Urothelium cell line (cell line): ENCODE measurements at regions not wholly inside any gene's neighbourhood (a gene's known extent, or its start where the extent isn't known, plus 50 kb on each side); places are given as distances from the start of the nearest gene placed in this dataset.
"Not testable (repeated sequence)": the region's sequence is repeated elsewhere in the genome, so short reads cannot be mapped to it uniquely, and the experiment has no call there.

ENCODE experiments used
- DNase-seq: peaks from one replicate; pipeline ENCODE4 v3.0.0; 2011; ENCODE audit warnings: low spot score, mixed read lengths
- FAIRE-seq: peaks from 2 replicates; lab custom pipeline; 2011; peaks lifted over from hg19 to GRCh38; lab: Jason Lieb, UNC

DNA sequence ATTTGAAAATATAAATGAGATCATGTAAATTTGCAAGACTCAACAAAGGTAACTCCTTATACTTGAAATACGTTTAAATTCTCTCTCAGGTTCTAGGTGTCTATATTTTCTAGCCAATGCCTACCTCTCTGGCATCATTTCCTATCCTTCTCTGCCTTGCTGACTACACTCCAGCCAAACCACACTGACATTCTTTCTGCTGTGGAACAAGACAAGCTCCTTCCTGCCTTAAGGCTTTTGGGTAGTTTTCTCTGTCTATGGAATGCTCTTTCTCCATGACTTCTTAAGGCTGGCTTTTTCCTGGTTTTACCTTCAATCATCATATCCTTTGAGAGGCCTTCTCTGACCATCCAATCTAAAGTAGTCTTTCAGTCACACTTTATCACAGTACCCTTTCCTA lies 201.0 kb downstream of the SPRY1 start:
- DNase-seq (peak; percentile 21), FAIRE-seq (no peak)

DNA sequence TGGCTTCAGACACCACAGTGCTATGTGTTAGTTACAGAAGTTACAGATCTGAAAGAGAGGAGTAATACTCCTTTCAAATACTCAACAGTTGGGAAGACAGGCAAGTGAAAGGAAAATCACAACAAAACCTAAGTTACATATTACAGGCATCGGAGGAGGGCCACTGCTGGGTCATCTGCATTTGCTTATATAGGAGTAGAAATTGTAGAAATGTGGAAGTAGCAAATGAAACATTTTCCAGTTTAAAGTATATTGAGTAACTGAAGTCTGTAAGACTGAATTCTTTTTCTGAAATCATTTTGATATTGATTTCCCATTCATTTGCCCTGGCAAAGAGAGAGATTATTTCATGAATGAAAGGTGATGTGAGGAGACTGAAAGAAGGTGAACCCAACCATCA lies 201.7 kb downstream of the SPRY1 start:
- no peak for DNase-seq
- FAIRE-seq: no peak

DNA sequence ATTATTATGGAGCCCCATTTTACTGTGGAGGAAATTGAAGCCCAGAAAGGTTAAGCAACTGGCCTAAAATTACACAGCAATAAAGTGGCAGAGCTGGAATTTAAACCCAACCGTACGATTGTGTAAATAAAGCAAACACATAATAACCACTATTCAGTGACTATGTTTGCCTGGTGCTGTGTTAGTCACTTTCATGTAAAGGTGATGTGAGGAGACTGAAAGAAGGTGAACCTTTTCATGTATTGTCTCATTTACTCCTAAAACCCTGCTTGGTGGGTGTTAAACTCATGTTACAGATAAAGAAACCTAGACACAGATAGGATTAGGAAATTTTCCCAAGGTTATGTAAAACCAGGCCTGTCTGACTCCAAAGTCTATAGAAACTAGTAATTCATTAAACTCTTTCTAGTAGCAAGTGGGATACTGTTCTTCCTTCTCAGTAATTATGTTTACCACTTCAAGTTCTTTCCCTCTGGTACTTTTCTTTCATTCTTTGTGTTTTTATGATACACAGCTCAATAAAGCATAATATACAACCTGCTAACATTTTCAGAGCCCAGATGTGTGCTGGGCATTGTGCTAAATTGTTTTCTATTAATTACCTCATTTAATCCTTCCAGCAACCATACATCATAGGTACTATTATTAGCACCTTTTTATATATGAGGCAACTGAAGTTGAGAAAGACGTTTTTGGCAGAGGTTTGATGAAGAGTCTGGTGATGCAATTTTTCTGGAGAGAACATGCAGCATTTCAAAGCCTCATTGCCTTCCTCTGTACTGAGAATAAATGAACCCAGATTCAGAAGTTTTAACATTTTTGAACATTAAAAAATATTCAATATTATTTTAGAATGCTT lies 202.7 kb downstream of the SPRY1 start:
- DNase-seq: no peak
- FAIRE-seq: no peak

DNA sequence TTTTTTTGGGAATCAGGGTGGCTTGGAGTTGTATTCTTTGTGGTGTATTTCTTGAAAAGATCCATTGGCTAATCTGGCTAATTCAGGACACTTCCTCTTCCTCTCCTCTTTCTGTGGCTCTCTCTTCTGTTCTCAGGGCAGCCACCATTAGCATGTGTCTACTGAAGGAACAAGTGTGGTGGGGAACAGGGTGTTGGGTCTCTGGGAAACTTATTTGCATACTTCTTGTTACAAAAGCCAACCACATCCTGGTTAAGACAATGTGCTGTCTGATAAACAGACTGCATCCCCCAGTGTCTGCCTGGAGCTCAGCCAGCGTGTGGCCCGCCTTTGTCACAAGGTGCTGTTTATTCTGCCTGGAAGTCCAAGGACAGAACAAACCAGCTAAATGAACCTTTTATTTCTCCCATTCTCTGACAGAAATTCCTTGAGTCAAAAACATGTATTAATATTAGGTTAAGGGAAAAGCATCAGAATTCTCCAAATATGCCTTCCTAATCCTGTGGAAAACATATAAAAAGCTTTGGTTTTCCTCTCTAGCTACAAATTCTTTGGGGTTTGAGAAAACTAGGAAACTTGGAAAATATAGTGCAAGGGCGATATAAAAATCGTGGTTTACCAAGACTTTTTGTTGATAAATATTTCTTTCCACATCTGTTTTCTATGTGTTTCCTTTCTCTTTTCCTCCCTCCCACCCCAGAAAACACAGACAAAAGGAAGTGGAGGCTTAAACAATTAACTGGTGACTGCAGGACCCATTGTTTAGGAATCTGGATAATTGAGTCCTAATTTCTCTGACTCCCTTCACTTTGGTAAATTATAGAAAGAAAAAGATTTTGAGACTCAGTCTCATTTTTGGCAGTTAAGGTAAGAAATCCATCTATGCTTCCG lies 203.6 kb downstream of the SPRY1 start:
- DNase-seq: peak; percentile 62
- FAIRE-seq: no peak

DNA sequence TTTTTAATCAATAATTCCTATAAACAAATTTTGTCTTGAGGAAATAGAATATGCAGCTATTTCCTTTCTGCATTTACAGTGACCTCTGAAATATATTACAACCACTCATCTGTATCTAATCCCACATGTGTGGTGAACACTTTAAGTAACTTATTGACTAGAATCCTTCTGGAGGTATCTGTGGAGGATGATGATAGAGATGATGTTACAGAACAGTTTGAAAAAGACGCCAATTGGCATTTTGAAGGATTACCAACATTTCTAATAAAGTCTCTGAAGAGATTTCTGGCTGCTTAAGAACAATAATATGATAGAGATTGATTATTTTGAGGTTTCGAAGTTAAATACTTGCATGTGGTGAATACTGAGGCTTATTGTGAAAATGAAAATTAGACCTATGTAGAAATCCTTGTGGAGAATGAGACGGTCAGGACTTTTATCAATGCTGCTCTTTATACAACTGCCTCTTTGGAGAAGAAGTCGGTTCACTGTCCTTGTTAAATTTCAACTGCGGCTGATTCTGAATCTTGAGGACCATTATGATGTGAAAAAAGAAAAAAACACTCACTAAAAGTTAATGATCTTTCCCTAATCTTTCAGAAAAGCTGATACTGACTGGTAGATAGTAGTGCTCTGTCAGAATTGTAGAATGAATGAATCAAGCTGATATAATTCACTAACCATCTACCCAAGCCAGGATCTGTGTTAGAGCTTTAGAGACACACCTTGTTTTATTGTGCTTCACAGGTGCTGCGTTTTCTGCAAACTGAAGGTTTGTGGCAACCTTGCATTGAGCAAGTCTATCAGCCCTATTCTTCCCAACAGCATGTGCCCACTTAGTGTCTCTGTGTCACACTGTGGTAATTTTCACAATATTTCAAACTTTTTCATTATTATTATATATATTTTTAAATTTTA lies 204.7 kb downstream of the SPRY1 start:
- no peak for DNase-seq

DNA sequence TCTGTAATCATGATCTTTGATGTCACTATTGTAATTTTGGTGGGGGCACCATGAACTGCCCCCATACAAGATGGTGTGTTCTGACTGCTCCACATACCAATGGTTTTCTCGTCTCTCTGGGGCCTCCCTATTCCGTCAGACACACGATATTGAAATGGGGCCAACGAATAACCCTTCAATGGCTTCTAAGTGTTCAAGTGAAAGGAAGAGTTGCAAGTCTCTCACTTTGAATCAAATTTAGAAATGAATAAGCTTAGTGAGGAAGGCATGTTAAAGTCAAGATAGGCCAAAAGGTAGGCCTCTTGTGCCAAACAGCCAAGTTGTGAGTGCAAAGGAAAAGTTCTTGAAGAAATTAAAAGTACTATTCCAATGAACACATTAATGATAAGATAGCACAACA lies 205.4 kb downstream of the SPRY1 start:
- DNase-seq: no peak
- no peak for FAIRE-seq

More for the DNA sequence above, 204.7 kb downstream of the SPRY1 start:
- no peak for FAIRE-seq

DNA sequence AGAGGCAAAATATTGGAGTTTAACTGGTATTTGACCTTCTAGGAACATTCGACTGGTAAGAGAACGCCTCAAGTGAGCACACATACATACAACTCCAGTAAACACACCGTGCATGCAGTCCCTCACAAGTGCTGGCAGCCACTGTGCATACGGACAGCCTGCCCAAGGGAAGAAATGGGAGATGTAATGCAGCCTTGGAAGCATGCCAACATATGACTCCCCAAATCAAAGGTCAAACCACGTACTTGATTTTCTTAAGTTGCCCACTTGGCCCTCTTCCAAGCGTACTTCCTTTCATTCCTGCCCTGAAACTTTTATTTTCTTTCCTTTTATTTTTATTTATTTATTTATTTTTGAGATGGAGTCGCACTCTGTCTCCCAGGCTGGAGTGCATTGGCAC lies 206.6 kb downstream of the SPRY1 start:
- FAIRE-seq: no peak
- peak; percentile 24 for DNase-seq

DNA sequence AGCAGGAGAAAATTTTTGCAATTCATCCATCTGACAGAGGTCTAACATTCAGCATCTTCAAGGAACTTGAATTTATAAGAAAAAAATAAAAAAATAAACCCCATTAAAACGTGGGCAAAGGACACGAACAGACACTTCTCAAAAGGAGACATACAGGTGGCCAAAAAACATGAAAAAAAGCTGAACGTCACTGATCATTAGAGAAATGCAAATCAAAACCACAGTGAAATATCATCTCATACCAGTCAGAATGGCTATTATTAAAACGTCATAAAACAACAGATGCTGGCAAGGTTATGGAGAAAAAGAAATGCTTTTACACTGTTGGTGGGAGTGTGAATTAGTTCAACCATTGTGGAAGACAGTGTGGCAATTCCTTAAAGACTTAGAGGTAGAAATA lies 209.2 kb downstream of the SPRY1 start:
- not testable (repeated sequence) for DNase-seq, FAIRE-seq

DNA sequence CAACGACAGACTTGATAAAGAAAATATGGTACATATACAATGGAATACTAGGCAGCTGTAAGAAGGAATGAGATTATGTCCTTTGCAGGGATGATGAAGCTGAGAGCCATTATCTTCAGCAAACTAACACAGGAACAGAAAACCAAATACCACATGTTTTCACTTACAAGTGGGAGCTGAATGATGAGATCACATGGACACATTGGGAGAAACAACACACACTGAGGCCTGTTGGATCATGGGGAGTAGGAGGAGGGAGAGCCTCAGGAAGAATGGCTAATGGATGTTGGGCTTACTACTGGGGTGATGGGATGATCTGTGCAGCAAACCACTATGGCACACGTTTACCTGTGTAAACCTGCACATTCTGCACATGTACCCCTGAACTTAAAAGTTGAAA lies 209.7 kb downstream of the SPRY1 start:
- no peak for FAIRE-seq

DNA sequence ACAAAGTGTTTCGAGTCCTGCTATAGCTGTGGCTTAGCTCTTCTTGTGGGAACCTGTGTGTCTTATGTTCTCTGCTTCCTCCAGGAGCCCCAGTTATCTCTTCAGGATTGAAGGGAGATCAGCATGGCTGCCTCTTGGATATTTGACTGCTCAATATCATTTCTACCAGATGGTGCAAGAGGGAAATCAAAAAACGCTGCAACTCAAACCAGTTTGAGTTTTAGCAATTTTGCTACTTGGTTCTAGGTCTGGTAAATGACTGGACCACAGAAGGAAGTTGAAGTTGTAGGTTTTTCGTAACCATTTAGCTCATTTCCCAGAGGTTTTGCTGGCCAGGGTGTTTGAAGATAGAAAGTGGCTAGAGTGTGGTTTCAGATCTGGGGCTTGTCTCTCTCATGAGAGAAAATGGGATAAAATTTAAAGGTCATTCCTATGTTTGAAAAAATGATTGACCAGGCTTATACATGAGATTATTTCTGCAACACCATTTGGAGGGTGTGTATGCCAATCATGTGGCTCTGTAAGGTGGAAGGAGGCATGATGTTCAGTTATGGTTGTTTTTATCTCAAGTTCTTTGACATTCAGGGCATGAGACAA lies 210.4 kb downstream of the SPRY1 start:
- no peak for DNase-seq
- no peak for FAIRE-seq

More for the DNA sequence above, 209.7 kb downstream of the SPRY1 start:
- DNase-seq: no peak

DNA sequence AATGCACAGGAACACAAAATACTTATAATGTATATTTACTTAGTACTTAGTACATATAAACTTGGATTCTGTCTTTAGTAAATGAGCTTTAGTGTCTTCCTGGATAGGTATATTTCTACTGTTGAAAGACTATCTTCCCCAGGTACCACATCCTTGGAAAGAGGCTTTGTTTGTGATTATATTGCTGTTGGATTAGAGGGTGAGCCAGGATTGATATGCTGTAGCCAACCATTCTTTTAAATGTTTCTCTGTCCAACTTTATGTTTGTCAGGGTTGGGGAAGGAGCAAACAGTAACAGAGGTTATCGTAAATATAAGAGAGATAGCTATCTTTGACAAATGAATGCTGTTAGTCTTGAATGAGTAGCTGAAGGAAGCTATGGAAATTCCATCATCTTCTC lies 213.2 kb downstream of the SPRY1 start:
- DNase-seq (no peak), FAIRE-seq (no peak)

DNA sequence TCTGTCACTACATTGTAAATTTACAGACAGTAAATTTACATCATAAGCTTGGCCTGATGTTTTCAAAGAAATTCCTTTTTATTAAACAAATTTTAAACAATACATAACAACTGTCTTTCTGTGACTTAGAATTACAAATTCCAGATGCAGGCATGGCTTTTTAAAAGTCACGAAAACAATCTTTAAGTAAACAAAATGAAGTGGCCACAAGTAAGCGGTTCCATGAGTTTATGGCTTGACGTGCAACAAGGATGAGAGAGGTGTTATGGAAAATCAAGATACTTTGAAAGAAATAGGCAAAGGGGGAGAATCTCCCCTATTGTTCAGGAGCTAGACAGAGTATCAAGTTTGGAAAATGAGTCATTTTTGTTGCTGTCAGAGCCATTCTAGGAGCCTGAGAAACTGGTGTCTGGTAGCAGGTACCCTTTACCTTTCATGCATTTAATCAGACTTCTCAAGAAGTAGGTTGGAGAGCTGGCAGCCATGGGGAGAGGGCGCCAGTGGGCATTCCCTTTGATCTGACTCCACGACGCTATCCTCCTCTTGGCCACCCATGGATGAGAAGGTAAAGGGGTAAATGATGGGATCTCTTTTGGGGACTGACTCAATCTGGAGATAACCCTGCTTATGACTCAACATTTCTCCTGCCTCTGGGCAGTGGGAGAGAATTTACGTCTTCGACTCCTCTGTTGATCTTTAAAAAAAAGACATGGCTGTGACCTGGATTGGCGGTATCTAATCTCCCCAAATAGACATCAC lies 217.2 kb downstream of the SPRY1 start:
- no peak for FAIRE-seq
- no peak for DNase-seq

DNA sequence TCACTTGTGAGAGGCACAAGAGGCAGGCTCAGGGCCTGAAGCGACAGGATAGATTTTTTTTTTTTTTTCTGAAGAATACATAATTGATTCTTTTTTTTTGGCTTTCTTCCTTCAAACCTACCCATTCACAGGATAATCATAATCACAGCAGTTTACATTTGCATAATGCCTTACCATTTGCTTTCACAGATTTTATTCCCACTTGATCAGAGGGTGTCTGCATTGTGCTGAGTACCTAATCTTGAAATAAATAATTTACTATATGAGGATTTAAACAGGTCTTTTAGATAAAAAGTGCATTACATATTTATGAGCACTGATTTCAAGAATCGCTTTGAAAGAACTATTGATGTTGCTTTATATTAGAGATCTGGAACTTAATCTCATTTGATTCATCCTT lies 219.3 kb downstream of the SPRY1 start:
- FAIRE-seq (no peak), DNase-seq (no peak)

DNA sequence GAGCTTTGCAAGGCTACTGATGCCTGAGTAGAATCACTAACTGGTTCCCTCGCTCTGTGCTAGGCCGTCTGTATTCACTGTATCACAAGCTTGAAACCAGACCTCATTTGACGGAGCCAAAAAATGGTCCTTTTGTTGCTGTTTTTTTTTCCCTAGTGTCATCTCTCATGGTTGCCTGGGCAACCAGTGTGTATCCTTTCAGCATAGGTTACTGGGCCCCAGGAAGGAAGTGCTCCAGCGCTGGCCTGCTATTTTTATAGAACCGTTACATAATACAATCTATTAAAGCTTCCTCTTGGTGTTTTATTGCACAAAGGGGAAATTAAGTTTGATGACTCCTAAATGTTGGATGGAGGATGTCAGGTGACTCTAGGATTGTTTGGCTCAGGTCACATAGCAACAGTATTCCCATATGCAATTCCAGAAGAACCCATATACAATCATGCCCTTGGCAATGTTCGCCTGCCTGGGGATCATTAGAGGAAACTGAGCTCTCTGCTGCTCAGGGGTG lies 220.4 kb downstream of the SPRY1 start:
- FAIRE-seq (no peak), DNase-seq (peak; percentile 30)

DNA sequence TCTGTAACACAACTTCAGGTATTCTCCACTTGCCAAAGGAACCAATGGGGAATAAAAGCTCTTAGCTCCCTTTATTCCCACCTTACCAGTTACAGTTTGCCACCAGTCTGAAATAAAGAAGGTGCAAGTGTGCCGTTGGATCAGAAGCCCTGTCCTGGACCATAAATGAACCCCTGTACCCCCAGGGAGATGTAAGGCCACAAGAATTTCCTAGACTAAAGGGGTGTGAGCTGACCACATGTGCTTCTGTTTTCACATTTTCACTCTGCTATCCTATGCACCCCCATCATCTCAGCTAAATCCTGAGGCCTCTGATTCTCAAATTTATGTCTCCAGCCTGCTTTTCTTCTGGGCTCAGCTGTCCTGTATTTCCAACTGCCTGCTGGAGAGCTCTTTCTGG lies 221.2 kb downstream of the SPRY1 start:
- DNase-seq: no peak
- FAIRE-seq: no peak

DNA sequence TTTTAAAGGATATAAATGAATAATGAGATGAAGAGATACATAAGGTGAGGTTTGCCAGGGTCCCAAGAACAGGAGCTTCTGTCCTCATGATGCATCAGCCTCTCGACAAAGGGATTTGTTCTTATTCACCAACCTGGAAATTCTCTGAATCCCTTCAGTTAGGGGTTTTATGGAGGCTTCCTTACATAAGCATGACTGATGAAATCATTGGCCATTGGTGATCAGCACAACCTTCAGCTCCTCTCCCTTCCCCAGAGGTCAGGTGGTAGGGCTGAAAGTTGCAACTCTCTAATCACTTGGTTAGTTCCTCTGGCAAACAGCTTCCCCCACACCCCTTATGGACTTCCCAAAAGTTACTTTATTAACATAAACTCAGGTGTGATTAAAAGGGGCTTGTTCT lies 222.0 kb downstream of the SPRY1 start:
- DNase-seq: no peak
- no peak for FAIRE-seq

DNA sequence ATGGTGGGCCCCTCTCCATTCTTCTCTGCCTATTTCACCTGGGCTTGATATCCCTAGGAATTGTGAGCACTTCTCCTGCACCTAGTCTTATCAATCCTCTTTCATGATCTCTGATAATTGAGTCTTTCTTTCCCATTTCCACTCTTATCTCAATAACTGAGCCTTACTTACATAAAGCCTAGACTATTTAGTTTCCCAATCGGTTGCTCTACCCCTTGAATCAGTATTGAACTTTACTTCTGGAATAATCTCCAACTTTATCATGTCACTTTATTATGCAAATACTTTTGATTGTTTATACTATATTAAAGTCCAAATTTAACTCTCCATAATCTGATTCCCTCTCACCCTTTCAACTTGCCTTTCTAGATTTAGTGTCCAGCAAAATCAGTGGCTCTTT lies 222.7 kb downstream of the SPRY1 start:
- DNase-seq (no peak), FAIRE-seq (no peak)

DNA sequence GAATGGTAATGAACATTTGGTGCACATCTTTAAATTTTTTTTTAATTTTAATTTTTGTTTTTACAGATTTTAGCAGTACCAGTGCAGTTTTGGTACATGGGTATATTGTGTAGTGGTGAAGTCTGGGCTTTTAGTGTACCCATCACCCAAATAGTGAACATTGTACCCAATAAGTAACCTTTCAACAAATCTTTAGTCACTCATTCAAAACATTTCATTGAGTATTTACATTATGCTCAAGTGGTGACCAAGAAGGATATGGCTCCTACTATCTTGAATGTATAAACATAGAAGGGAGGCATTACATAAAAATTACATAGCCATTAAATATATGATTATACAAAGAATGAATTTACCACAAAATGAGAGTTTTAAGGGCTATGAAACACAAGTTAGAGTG lies 223.3 kb downstream of the SPRY1 start:
- no peak for FAIRE-seq
- DNase-seq: no peak

DNA sequence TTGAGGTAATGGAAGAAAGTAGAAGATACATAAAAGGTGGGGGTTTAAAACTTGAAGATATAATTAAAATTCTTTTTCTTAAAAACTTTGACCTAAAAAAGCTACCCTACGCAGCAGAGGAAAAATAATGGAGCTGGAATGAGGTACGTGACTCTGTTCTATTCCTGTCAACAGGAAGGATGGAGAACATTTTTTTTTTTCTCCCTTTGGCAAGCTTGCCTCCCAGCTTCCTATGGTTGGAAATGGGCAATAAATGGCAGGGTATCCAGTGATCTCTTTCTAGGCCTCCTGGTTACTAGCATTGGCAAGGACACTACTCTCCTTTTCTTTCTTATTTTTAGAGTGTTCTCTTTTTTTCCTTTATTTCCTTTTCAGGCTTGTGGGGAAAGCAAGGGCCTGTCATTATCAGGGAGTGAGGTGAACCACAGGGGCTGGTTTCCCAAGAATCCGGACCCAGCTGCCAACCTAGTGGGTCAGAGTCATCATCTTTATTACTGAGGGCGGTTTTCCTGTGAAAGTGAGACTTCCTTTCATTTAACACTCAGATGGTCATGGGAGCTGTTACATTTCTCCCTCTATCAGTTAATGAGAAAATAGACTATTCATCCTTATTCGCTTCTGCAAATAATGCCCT lies 224.6 kb downstream of the SPRY1 start:
- DNase-seq (no peak), FAIRE-seq (no peak)
